ENCODE measurements at regions not wholly inside any gene's neighbourhood (a gene's known extent, or its start where the extent isn't known, plus 50 kb on each side); places are given as distances from the start of the nearest gene placed in this dataset.

DNA sequence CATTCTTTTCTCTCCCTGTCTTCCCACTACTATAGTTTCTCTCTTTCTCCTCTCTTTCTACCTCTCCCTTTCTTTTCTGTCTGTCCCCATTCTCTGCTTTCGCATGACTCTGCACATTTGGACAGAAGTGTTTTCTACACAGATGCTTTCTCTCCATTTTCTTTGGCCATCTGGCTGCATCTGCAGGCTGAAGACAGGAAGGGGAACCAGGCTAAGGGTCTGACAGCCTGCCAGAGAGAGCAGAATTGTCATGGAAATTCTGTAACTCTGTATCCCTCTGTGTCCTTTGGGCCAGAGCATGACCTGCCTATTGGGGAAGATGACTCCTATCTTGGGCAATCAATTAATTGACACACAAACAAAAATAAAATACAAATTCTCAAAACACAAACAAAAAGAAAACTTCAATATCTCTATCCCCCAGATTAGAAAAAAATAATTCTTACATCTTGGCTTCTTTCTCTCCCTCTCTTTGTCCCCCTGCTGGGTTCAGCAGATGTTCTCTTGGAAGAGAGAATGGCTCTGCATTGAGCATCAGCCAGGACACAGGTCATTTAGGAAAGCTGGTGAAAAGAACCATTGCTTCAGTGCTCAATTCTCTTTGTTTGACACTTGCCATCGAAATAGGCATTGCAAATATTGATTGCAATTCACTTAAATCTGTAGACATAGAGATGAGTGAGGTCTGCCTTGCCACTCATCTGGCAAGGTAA, 415.9 kb upstream of the KLF4 start:
- TF ChIP-seq CTCF (IDR thresholded peaks at IDR 0.05; ENCODE audit: insufficient read depth, low read depth, low read length), result no peak
- TF ChIP-seq EZH2 (IDR thresholded peaks at IDR 0.05; ENCODE audit: insufficient read depth, low read length), result no peak

All from astrocyte (in vitro differentiated cells and primary cell).